HL-60 (cell line): ENCODE measurements at regions not wholly inside any gene's neighbourhood (a gene's known extent, or its start where the extent isn't known, plus 50 kb on each side); places are given as distances from the start of the nearest gene placed in this dataset.

ENCODE experiments used
- POLR2AphosphoS5 ChIP-seq: IDR thresholded peaks from 2 replicates; pipeline ENCODE4 v1.6.1; 2012; ENCODE audit warnings: low read depth
- REST ChIP-seq: IDR thresholded peaks from 2 replicates; pipeline ENCODE4 v1.6.1; 2012; ENCODE audit warnings: low read depth; ENCODE audit not compliant: insufficient replicate concordance
- TF ChIP-seq, protein P1 (sequence below): IDR thresholded peaks from one replicate; pipeline ENCODE4 v1.5.1; 2011; ENCODE audit warnings: low read length, control low read depth, inconsistent platforms; ENCODE audit not compliant: insufficient read depth

GRCh38 chr4:100849319-100849718, 331.5 kb upstream of the EMCN start:
- TF ChIP-seq, protein P1, sequence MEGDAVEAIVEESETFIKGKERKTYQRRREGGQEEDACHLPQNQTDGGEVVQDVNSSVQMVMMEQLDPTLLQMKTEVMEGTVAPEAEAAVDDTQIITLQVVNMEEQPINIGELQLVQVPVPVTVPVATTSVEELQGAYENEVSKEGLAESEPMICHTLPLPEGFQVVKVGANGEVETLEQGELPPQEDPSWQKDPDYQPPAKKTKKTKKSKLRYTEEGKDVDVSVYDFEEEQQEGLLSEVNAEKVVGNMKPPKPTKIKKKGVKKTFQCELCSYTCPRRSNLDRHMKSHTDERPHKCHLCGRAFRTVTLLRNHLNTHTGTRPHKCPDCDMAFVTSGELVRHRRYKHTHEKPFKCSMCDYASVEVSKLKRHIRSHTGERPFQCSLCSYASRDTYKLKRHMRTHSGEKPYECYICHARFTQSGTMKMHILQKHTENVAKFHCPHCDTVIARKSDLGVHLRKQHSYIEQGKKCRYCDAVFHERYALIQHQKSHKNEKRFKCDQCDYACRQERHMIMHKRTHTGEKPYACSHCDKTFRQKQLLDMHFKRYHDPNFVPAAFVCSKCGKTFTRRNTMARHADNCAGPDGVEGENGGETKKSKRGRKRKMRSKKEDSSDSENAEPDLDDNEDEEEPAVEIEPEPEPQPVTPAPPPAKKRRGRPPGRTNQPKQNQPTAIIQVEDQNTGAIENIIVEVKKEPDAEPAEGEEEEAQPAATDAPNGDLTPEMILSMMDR = no peak
- TF ChIP-seq REST = no peak
- TF ChIP-seq POLR2AphosphoS5 = no peak
